AG04450 (cell line): ENCODE measurements at regions not wholly inside any gene's neighbourhood (a gene's known extent, or its start where the extent isn't known, plus 50 kb on each side); places are given as distances from the start of the nearest gene placed in this dataset.

Experiments used
- CTCF ChIA-PET: fragments of 300-600, 350-600 bp; formaldehyde crosslinking; extraction: SDS; loops from one replicate; lab custom pipeline; 2022; ENCODE audit warnings: antibody characterized with exemption, inconsistent platforms; lab: Charles Lee
- POLR2A ChIA-PET: fragments of 350-600 bp; formaldehyde crosslinking; extraction: SDS; loops from one replicate; lab custom pipeline; 2021; ENCODE audit warnings: antibody characterized with exemption, inconsistent platforms; lab: Yijun Ruan, JAX
- DNase-seq: peaks from one replicate; pipeline ENCODE4 v3.0.0-alpha.2; 2011; ENCODE audit warnings: low read depth, low spot score
- H3K27ac ChIP-seq: one replicate; pipeline ENCODE4 v1.5.1; 2012; ENCODE audit warnings: low read depth, low read length, control low read depth
- H3K27me3 ChIP-seq: one replicate; pipeline ENCODE4 v1.6.0; 2012; ENCODE audit warnings: low read length; ENCODE audit not compliant: control insufficient read depth, insufficient read depth
- H3K4me3 ChIP-seq: 2 replicates; pipeline ENCODE4 v1.5.1; 2011; ENCODE audit warnings: mild to moderate bottlenecking, low read depth, low read length, control low read depth
- H3K9me3 ChIP-seq: 2 replicates; pipeline ENCODE4 v1.5.1; 2012; ENCODE audit warnings: low read length; ENCODE audit not compliant: control insufficient read depth, insufficient read depth
- TF ChIP-seq, protein P1 (sequence below): IDR thresholded peaks from 2 replicates; pipeline ENCODE4 v1.5.1; 2011; ENCODE audit warnings: low read depth, low read length, control low read depth, inconsistent platforms

DNA sequence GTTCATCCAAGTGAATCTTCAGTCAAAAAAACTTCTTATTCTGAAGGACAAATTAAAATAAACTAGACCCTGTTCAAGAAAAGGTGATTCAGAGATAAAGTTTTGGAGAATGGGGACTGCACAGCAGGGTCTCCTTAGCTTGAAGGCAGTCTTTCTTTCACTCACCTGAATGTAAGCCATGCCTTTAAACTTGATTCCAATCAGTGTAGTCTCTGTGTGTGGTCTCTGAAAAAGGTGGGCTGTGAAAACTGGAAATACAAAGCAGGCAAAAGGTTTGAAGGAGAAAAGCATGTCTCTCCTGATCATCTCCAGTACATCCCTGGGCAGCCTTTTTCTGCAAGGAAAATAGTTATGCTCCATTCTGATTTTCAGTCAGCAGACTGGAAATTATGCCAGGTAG is 188.0 kb upstream of the SASH1 start:
- H3K27me3 ChIP-seq = peaks cover 16% of the 10 kb centered on the region
- no peaks in the 10 kb centered on the region for H3K9me3 ChIP-seq
- POLR2A ChIA-PET = no interaction called here
- H3K4me3 ChIP-seq = no peak overlapping the region
- TF ChIP-seq, protein P1, sequence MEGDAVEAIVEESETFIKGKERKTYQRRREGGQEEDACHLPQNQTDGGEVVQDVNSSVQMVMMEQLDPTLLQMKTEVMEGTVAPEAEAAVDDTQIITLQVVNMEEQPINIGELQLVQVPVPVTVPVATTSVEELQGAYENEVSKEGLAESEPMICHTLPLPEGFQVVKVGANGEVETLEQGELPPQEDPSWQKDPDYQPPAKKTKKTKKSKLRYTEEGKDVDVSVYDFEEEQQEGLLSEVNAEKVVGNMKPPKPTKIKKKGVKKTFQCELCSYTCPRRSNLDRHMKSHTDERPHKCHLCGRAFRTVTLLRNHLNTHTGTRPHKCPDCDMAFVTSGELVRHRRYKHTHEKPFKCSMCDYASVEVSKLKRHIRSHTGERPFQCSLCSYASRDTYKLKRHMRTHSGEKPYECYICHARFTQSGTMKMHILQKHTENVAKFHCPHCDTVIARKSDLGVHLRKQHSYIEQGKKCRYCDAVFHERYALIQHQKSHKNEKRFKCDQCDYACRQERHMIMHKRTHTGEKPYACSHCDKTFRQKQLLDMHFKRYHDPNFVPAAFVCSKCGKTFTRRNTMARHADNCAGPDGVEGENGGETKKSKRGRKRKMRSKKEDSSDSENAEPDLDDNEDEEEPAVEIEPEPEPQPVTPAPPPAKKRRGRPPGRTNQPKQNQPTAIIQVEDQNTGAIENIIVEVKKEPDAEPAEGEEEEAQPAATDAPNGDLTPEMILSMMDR = no peak
- H3K27ac ChIP-seq = no peak overlapping the region
- CTCF ChIA-PET = interaction anchor here (1.0 to 2.1 kb wide), 4 partner anchors 10 to 648 kb away, joined by 3 to 10 read pairs (median 6); no protein-coding TSS in a partner anchor
- DNase-seq = no peak

DNA sequence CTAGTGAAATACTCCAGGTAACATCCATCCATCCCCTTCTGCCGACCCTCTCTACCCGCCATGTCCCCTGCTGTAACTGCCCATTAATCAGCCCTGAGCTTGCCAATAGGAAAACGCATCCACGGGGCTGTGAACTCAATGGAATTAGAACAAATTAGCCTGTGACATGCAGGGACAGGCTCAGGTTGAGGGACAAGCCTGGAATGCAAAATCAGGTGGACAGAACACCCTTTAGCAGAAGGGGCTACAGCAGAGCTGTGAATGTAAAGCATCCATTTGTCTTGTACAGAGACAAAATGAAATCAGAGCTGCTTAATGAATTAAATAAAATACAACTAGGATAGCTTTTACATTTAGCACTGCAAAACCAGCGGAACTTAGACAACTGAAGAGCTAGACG is 187.3 kb upstream of the SASH1 start:
- Histone ChIP-seq H3K4me3 (no peak overlapping the region), H3K9me3 (no peaks in the 10 kb centered on the region), H3K27ac (no peak overlapping the region), H3K27me3 (peaks cover 16% of the 10 kb centered on the region)
- ChIA-PET CTCF (interaction anchor here (2.1 kb wide), 1 partner anchor 10 kb away, joined by 8 read pairs; no protein-coding TSS in a partner anchor), POLR2A (no interaction called here)
- TF ChIP-seq, protein P1 = no peak
- no peak for DNase-seq

GRCh38 chr6:148157841-148158240 is 184.8 kb upstream of the SASH1 start:
- Histone ChIP-seq H3K27ac (no peak overlapping the region), H3K9me3 (no peaks in the 10 kb centered on the region), H3K27me3 (peaks cover 16% of the 10 kb centered on the region), H3K4me3 (no peak overlapping the region)
- TF ChIP-seq, protein P1 = no peak
- no peak for DNase-seq
- ChIA-PET CTCF (interaction anchor here (1.0 to 1.8 kb wide), 4 partner anchors 10 to 651 kb away, joined by 3 to 10 read pairs (median 6); no protein-coding TSS in a partner anchor), POLR2A (no interaction called here)

- POLR2A ChIA-PET = no interaction called here
- DNase-seq = no peak
Observed at GRCh38 chr6:148164645-148165044, 178.0 kb upstream of the SASH1 start.

DNA sequence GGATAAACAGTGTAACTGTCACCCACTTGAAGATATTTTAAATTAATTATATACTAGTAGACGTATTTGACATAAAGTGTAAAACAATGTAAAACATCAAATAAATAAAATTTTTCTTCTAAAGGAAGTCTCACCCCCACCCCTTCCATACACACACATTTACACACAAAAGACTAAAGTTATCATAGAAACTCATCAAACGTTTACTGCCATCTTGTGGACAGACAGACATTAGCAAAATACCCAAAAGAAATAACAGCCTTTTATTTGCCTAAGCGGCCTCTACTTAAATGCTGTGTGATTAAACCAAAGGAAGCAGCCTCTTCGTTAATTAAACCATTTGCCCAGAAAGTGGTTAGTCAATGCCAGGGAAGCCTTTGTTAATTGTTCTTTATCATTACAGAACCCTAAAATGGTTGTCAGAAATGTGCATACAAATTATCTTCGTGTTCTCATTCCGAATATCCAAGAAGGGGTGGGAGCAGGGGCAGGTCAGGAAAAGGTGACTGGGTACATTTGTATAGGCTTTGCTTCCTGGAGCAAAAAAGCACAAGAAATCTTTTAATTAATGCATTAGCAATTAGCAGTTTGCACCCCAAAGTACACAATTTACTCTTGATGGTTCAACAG is 176.2 kb upstream of the SASH1 start:
- TF ChIP-seq, protein P1 = peak; percentile 72
- CTCF ChIA-PET = interaction anchor here (0.5 to 3.2 kb wide), 21 partner anchors 10 to 1310 kb away, joined by 3 to 76 read pairs (median 5); partner anchors contain the start of gene SAMD5
- POLR2A ChIA-PET = no interaction called here
- Histone ChIP-seq H3K4me3 (no peak overlapping the region), H3K27ac (no peak overlapping the region), H3K9me3 (no peaks in the 10 kb centered on the region), H3K27me3 (no peaks in the 10 kb centered on the region)
- DNase-seq = peak; percentile 33

More at GRCh38 chr6:148164645-148165044, 178.0 kb upstream of the SASH1 start:
- TF ChIP-seq, protein P1 = no peak
- H3K9me3 ChIP-seq = no peaks in the 10 kb centered on the region
- H3K27me3 ChIP-seq = no peaks in the 10 kb centered on the region
- H3K27ac ChIP-seq = no peak overlapping the region
- no peak overlapping the region for H3K4me3 ChIP-seq
- CTCF ChIA-PET = interaction anchor here (0.9 to 3.2 kb wide), 8 partner anchors 10 to 773 kb away, joined by 3 to 76 read pairs (median 5); no protein-coding TSS in a partner anchor
